Cardiac muscle cell (in vitro differentiated cells and primary cell): ENCODE measurements at regions not wholly inside any gene's neighbourhood (a gene's known extent, or its start where the extent isn't known, plus 50 kb on each side); places are given as distances from the start of the nearest gene placed in this dataset.

ENCODE experiments used
- DNase-seq, 2 donors: peaks; one replicate each; pipeline versions ENCODE4 v3.0.0 to v3.0.0-alpha.2; 2010 to 2017; ENCODE audit warnings: low read depth in 1 of 2, low spot score in 1 of 2
- H3K27ac ChIP-seq: fragments of 200-600 bp; sonication (generic); 2 replicates; pipeline ENCODE4 v1.5.1; 2016
- H3K27me3 ChIP-seq: fragments of 200-600 bp; sonication (generic); 2 replicates; pipeline ENCODE4 v1.6.0; 2016; ENCODE audit warnings: control low read depth
- H3K36me3 ChIP-seq: fragments of 200-600 bp; sonication (generic); 2 replicates; pipeline ENCODE4 v1.5.1; 2016; ENCODE audit warnings: control low read depth
- H3K4me1 ChIP-seq: fragments of 200-600 bp; sonication (generic); 2 replicates; pipeline ENCODE4 v1.8.1; 2017; ENCODE audit warnings: low read depth, mild to moderate bottlenecking, mixed run types
- H3K4me3 ChIP-seq: fragments of 200-600 bp; sonication (generic); 2 replicates; pipeline ENCODE4 v1.5.1; 2016; ENCODE audit warnings: mild to moderate bottlenecking
- H3K9me3 ChIP-seq: fragments of 200-600 bp; sonication (generic); 2 replicates; pipeline ENCODE4 v1.5.1; 2017; ENCODE audit warnings: low read depth, mild to moderate bottlenecking, control low read depth
- TF ChIP-seq, protein P1 (sequence below): IDR thresholded peaks from 2 replicates; pipeline ENCODE4 v1.5.1; 2012; ENCODE audit warnings: low read depth, mild to moderate bottlenecking, low read length

DNA sequence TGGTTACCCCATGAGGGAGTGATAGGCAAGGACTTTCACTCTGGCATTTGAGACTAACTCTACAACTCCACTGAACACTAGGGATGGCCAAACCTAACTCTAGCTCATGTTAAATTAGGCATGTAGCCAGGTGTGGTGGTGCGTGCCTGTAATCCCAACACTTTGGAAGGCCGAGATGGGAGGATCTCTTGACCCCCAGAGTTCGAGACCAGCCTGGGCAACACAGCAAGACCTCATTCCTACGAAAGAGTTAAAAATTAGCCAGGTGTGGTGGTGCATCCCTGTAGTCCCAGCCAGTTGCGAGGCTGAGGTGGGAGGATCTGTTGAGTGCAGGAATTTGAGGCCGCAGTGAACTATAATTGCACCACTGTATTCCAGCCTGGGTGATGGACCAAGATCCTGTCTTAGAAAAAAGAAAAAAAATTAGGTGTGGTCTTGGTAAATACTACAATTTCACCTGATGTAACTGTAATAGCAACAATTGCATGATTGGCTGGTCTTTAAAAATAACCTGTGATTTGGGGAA is 81.2 kb upstream of the ARHGAP29 start:
- H3K9me3 ChIP-seq: no peaks in the 10 kb centered on the region
- H3K4me1 ChIP-seq: peaks cover 3% of the 10 kb centered on the region
- DNase-seq: no peak
- H3K4me3 ChIP-seq: no peak overlapping the region
- no peaks in the 10 kb centered on the region for H3K36me3 ChIP-seq
- TF ChIP-seq, protein P1, sequence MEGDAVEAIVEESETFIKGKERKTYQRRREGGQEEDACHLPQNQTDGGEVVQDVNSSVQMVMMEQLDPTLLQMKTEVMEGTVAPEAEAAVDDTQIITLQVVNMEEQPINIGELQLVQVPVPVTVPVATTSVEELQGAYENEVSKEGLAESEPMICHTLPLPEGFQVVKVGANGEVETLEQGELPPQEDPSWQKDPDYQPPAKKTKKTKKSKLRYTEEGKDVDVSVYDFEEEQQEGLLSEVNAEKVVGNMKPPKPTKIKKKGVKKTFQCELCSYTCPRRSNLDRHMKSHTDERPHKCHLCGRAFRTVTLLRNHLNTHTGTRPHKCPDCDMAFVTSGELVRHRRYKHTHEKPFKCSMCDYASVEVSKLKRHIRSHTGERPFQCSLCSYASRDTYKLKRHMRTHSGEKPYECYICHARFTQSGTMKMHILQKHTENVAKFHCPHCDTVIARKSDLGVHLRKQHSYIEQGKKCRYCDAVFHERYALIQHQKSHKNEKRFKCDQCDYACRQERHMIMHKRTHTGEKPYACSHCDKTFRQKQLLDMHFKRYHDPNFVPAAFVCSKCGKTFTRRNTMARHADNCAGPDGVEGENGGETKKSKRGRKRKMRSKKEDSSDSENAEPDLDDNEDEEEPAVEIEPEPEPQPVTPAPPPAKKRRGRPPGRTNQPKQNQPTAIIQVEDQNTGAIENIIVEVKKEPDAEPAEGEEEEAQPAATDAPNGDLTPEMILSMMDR: no peak
- no peaks in the 10 kb centered on the region for H3K27me3 ChIP-seq
- no peak overlapping the region for H3K27ac ChIP-seq

DNA sequence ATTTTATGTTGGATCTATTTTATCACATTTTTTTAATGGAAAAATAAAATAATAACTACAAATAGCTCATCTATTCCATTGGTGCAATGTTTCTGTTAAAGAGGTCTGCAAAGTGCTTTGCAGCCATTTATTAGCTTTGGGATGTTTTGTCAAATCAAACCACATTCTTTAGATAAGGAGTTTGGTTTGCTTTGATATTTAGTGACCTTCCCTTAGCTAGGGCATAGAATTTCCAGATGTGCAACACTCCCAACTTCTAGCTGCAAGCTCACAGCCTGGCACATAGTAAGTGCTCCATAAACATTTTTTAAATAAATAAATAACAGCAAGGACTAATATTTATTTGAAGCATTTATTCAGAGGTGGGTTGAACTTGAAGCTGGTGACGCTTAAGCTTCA is 80.4 kb upstream of the ARHGAP29 start:
- H3K9me3 ChIP-seq: no peaks in the 10 kb centered on the region
- no peak overlapping the region for H3K4me3 ChIP-seq
- peaks cover 3% of the 10 kb centered on the region for H3K4me1 ChIP-seq
- H3K27ac ChIP-seq: no peak overlapping the region
- no peaks in the 10 kb centered on the region for H3K36me3 ChIP-seq
- DNase-seq: no peak
- TF ChIP-seq, protein P1: no peak
- no peaks in the 10 kb centered on the region for H3K27me3 ChIP-seq

GRCh38 chr1:94316836-94317789 is 79.7 kb upstream of the ARHGAP29 start:
- Histone ChIP-seq H3K36me3 (no peaks in the 10 kb centered on the region), H3K27me3 (no peaks in the 10 kb centered on the region), H3K4me3 (no peak overlapping the region), H3K27ac (no peak overlapping the region), H3K9me3 (no peaks in the 10 kb centered on the region), H3K4me1 (peaks cover 3% of the 10 kb centered on the region)
- TF ChIP-seq, protein P1: no peak
- peak in 1 of 2 donors; percentile 73 for DNase-seq

DNA sequence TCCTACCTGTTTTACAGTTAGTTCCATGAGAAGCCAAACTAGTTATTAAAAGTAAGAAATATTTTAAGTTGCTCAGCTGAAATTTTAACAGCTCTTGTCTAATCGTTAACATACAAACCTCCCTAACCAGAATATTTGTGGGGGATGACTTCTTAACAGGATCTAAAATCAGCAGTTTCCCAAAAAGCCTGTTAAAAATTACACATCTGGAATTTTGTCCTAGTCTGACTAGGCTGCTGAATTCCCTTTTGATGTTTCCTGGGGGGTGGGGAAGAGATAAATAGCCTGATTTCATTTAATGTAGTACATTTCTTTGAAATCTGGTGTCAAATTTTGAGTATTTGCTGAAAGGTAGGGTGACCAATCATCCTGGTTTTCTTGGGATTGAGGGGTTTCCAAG is 78.8 kb upstream of the ARHGAP29 start:
- no peaks in the 10 kb centered on the region for H3K27me3 ChIP-seq
- no peak overlapping the region for H3K27ac ChIP-seq
- TF ChIP-seq, protein P1: no peak

DNA sequence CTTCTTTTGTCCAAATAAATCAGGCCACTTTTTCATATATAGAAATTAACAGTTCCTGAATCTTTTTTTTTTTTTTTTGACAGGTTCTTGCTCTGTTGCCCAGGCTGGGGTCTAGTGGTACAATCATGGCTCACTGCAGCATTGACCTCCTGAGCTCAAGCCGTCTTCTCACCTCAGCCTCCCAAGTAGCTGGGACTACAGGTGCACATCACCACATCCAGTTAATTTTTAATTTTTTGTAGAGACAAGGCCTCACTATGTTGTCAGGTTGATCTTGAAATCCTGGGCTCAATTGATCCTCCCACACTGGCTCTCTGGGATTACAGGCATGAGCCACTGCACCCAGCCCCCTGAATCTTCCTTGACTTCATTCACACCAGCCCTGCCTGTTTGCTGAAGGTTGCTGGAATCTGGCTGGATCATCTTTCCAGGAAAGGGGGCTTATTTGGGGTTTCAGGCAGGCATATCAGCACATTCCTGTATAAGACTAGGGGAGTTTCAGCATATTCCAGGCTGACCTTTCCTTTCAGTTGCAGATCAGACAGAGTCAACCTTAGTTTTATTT is 78.2 kb upstream of the ARHGAP29 start:
- TF ChIP-seq, protein P1: no peak
- peaks cover 3% of the 10 kb centered on the region for H3K4me1 ChIP-seq
- H3K27me3 ChIP-seq: no peaks in the 10 kb centered on the region
- no peak for DNase-seq
- H3K27ac ChIP-seq: no peak overlapping the region
- H3K9me3 ChIP-seq: no peaks in the 10 kb centered on the region
- H3K36me3 ChIP-seq: no peaks in the 10 kb centered on the region
- no peak overlapping the region for H3K4me3 ChIP-seq

More for the DNA sequence above, 78.8 kb upstream of the ARHGAP29 start:
- Histone ChIP-seq H3K9me3 (no peaks in the 10 kb centered on the region), H3K36me3 (no peaks in the 10 kb centered on the region), H3K4me3 (no peak overlapping the region), H3K4me1 (peaks cover 3% of the 10 kb centered on the region)
- DNase-seq: no peak
